Gastroesophageal sphincter (tissue), 4 donors: ENCODE measurements at regions not wholly inside any gene's neighbourhood (a gene's known extent, or its start where the extent isn't known, plus 50 kb on each side); places are given as distances from the start of the nearest gene placed in this dataset.

Experiments used
- ATAC-seq: fragments of 150-250 bp; one replicate; pipeline ENCODE4 v1.9.1; 2016; ENCODE audit warnings: mild to moderate bottlenecking, moderate library complexity
- H3K27ac ChIP-seq, 4 donors: fragments of 200-600 bp; sonication (generic) in 3 of 4; 1 replicate in 3 of 4; 2 replicates in 1 of 4; pipeline ENCODE4 v1.5.1; 2016 to 2019
- H3K27me3 ChIP-seq: fragments of 200-600 bp; sonication (generic); one replicate; pipeline ENCODE4 v1.5.1; 2019
- H3K36me3 ChIP-seq, 2 donors: fragments of 200-600 bp; sonication (generic); one replicate each; pipeline ENCODE4 v1.5.1; 2019; ENCODE audit warnings: control low read depth in 1 of 2
- H3K4me1 ChIP-seq, 3 donors: fragments of 200-600 bp; sonication (generic); 1 replicate in 2 of 3; 2 replicates in 1 of 3; pipeline ENCODE4 v1.5.1; 2016 to 2019; ENCODE audit warnings: control low read depth in 2 of 3
- H3K4me3 ChIP-seq, 2 donors: fragments of 200-600 bp; sonication (generic); one replicate each; pipeline ENCODE4 v1.5.1; 2019; ENCODE audit warnings: mild to moderate bottlenecking in 1 of 2, moderate library complexity in 1 of 2
- H3K9me3 ChIP-seq, 3 donors: fragments of 200-600 bp; sonication (generic); one replicate each; pipeline ENCODE4 v1.5.1; 2017 to 2019; ENCODE audit warnings: control low read depth in 2 of 3
- EP300 ChIP-seq: sonication (generic); formaldehyde crosslinking; IDR thresholded peaks from one replicate; pipeline ENCODE4 v1.6.1; 2017; ENCODE audit warnings: antibody characterized with exemption, mild to moderate bottlenecking
- POLR2A ChIP-seq, 2 donors: fragments of 450-650 bp; IDR thresholded peaks; one replicate each; pipeline ENCODE4 v1.6.1; 2017; ENCODE audit warnings: antibody characterized with exemption in 2 of 2, mild to moderate bottlenecking in 2 of 2, moderate library complexity in 1 of 2
- POLR2AphosphoS5 ChIP-seq: sonication (generic); formaldehyde crosslinking; IDR thresholded peaks from one replicate; pipeline ENCODE4 v1.6.1; 2017; ENCODE audit warnings: antibody characterized with exemption
- WGBS, 2 donors: methylation state at CpG; one replicate each; pipeline ENCODE4 v1.1.5; 2018; ENCODE audit warnings: low coverage in 1 of 2; 5-methylcytosine and 5-hydroxymethylcytosine counted together
- TF ChIP-seq, protein P1 (sequence below), 4 experiments: fragments of 200-600 bp in 2 of 4; fragments of 450-650 bp in 2 of 4; sonication (generic) in 1 of 4; IDR thresholded peaks; one replicate each; pipeline ENCODE4 v1.5.1; 2017 to 2019; ENCODE audit warnings: antibody characterized with exemption in 4 of 4, mild to moderate bottlenecking in 2 of 4, moderate library complexity in 2 of 4

GRCh38 chr6:6976193-6976592 lies 131.6 kb upstream of the RREB1 start:
- H3K4me1 ChIP-seq: no peaks in the 10 kb centered on the region
- WGBS, 2 donors: 58% methylated on average over 2 of the region's 4 CpGs; no CpG with 5 or more reads in 1 of the 2 donors
- ATAC-seq: no peak
- no peaks in the 10 kb centered on the region for H3K27me3 ChIP-seq
- no peak overlapping the region for H3K27ac ChIP-seq
- TF ChIP-seq, protein P1, sequence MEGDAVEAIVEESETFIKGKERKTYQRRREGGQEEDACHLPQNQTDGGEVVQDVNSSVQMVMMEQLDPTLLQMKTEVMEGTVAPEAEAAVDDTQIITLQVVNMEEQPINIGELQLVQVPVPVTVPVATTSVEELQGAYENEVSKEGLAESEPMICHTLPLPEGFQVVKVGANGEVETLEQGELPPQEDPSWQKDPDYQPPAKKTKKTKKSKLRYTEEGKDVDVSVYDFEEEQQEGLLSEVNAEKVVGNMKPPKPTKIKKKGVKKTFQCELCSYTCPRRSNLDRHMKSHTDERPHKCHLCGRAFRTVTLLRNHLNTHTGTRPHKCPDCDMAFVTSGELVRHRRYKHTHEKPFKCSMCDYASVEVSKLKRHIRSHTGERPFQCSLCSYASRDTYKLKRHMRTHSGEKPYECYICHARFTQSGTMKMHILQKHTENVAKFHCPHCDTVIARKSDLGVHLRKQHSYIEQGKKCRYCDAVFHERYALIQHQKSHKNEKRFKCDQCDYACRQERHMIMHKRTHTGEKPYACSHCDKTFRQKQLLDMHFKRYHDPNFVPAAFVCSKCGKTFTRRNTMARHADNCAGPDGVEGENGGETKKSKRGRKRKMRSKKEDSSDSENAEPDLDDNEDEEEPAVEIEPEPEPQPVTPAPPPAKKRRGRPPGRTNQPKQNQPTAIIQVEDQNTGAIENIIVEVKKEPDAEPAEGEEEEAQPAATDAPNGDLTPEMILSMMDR (IDR thresholded peaks at IDR 0.05): no peak
- TF ChIP-seq EP300 (no peak), POLR2A (IDR thresholded peaks at IDR 0.05) (no peak), POLR2AphosphoS5 (no peak)
- H3K9me3 ChIP-seq: no peaks in the 10 kb centered on the region
- no peaks in the 10 kb centered on the region for H3K36me3 ChIP-seq
- no peak overlapping the region for H3K4me3 ChIP-seq

- no peaks in the 10 kb centered on the region for H3K36me3 ChIP-seq
- ATAC-seq: no peak
- H3K27me3 ChIP-seq: no peaks in the 10 kb centered on the region
- 59 to 64% methylated on average over 4 to 5 of the region's 5 CpGs for WGBS, 2 donors
- no peak for TF ChIP-seq EP300
- no peak for TF ChIP-seq POLR2A (IDR thresholded peaks at IDR 0.05)
- TF ChIP-seq, protein P1 (IDR thresholded peaks at IDR 0.05): no peak
- TF ChIP-seq POLR2AphosphoS5: no peak
- H3K9me3 ChIP-seq: no peaks in the 10 kb centered on the region
- H3K4me3 ChIP-seq: no peak overlapping the region
- no peak overlapping the region for H3K27ac ChIP-seq
- H3K4me1 ChIP-seq: no peaks in the 10 kb centered on the region
These were observed 129.0 kb upstream of the RREB1 start for GRCh38 chr6:6978731-6979130.

GRCh38 chr6:6980999-6981597 lies 126.7 kb upstream of the RREB1 start:
- no peak for TF ChIP-seq POLR2AphosphoS5
- TF ChIP-seq EP300: no peak
- TF ChIP-seq POLR2A (IDR thresholded peaks at IDR 0.05): no peak
- TF ChIP-seq, protein P1 (IDR thresholded peaks at IDR 0.05): no peak
- Histone ChIP-seq H3K4me3 (no peak overlapping the region), H3K4me1 (no peaks in the 10 kb centered on the region), H3K9me3 (no peaks in the 10 kb centered on the region), H3K36me3 (no peaks in the 10 kb centered on the region), H3K27me3 (no peaks in the 10 kb centered on the region), H3K27ac (no peak overlapping the region)
- 64 to 72% methylated on average over 12 to 14 of the region's 14 CpGs for WGBS, 2 donors
- no peak for ATAC-seq

- Histone ChIP-seq H3K27ac (no peak overlapping the region), H3K36me3 (no peaks in the 10 kb centered on the region), H3K4me1 (no peaks in the 10 kb centered on the region), H3K9me3 (no peaks in the 10 kb centered on the region), H3K4me3 (no peak overlapping the region), H3K27me3 (no peaks in the 10 kb centered on the region)
- TF ChIP-seq, protein P1 (IDR thresholded peaks at IDR 0.05): no peak
- no peak for TF ChIP-seq POLR2AphosphoS5
- no peak for TF ChIP-seq POLR2A (IDR thresholded peaks at IDR 0.05)
- TF ChIP-seq EP300: no peak
- ATAC-seq: no peak
- WGBS, 2 donors: 72 to 88% methylated on average over 2 to 3 of the region's 4 CpGs
These were observed 126.0 kb upstream of the RREB1 start for GRCh38 chr6:6981681-6982322.

DNA sequence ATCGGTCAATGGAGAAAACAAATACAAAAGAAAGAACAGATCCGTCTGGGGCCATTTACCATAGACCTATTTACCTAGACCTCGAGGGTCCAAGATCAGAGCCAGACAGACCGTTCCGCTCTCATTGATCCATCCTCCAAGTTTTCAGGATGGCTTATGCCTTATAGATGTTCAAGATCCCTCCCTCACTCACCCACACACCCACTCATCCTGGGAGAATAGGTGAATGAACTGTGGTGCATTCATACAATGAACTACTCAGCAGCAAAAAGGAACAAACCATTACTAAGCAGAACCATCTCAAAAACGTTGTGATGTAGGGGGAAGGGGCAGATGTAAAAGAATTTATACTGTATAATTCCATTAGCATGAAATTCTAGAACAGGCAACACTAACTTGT lies 125.1 kb upstream of the RREB1 start:
- TF ChIP-seq POLR2A (IDR thresholded peaks at IDR 0.05) (no peak), EP300 (no peak), POLR2AphosphoS5 (no peak)
- TF ChIP-seq, protein P1 (IDR thresholded peaks at IDR 0.05): no peak
- H3K27me3 ChIP-seq: no peaks in the 10 kb centered on the region
- ATAC-seq: no peak
- WGBS, 2 donors: 82 to 90% methylated on average over 4 to 6 of the region's 6 CpGs
- no peaks in the 10 kb centered on the region for H3K36me3 ChIP-seq
- H3K27ac ChIP-seq: no peak overlapping the region
- no peaks in the 10 kb centered on the region for H3K4me1 ChIP-seq
- H3K4me3 ChIP-seq: no peak overlapping the region
- no peaks in the 10 kb centered on the region for H3K9me3 ChIP-seq
